Right kidney (tissue), 1 donor: ENCODE measurements at regions not wholly inside any gene's neighbourhood (a gene's known extent, or its start where the extent isn't known, plus 50 kb on each side); places are given as distances from the start of the nearest gene placed in this dataset.

Experiments
- DNase-seq: peaks from one replicate; pipeline ENCODE4 v3.0.0-alpha.2; 2016

DNA sequence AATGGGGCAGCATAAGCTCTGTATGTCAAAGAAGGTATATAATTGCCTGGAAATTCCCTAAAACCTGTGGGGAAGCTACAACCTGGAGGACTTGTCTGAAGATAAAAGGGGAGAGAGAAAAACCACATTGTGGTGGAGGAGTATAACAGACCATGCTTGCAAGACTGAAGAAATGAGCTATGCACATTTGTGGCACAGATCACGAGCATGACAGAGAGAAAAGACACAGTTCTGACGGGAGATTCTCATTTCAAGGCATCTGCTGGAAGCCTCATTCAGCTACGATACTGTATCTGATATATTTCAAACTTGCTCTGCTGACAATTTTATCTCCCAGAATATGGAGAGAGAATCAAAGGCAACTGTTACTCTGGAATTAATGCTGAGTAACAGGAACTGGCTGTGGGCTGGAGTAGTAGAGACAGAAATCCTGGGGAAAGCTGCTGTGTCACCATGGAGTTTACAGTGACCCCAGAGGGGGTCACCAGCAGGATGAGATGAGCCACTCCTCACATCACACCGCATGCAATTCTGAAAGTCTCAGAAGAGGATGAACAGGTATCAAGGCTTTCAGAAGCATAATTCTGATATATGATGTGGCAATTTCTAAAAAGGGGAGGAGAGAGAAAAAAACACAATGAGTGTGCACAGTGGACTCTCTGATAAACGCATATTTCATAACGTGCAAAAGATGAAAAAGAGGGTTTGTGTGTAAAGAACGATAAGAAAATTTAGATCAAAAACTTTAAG lies 528.8 kb downstream of the IRX1 start:
- no peak for DNase-seq

DNA sequence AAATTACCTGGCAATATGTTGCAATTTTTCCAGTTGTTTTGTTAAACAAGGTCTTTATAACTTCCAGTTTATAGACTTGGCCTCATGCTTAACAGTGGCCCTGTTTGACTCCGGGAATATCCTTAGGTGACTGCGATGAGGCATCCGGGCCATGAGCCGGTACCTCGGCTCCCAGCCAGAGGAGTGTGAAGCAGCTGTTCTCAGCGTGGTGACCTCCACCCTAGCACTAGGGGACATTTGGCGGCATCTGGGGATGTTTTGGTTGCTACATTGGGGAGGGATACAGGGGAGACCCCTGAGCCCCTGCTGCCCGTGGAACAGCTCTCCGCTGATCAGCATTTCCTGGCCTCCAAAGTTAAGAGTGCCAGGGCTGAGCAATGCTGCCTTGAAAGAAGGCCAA lies 533.4 kb downstream of the IRX1 start:
- DNase-seq, result no peak

- no peak for DNase-seq
Observed at GRCh38 chr5:4129523-4129922, 533.9 kb downstream of the IRX1 start.

DNA sequence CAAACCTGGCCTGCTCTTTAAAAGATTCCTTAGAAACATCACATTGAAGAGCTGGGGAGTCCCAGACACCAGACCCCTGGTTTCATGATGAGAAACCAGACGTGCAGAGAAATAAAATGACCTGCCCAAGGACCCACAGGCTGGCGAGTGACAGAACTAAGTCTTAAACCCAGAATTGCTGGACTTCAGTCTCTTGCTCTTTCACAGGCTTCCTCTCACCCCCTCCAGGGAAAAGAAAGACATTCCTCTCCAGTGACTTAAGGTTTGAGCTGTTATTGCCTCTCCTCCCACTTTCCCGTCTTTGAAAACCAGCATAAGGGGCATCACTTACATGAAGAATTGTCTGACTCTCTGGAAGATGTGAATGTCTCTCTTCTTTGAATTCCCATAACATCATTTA lies 535.2 kb downstream of the IRX1 start:
- no peak for DNase-seq

GRCh38 chr5:4137781-4138180 lies 542.1 kb downstream of the IRX1 start:
- DNase-seq, result no peak

GRCh38 chr5:4142842-4143241 lies 547.2 kb downstream of the IRX1 start:
- DNase-seq, result no peak

DNA sequence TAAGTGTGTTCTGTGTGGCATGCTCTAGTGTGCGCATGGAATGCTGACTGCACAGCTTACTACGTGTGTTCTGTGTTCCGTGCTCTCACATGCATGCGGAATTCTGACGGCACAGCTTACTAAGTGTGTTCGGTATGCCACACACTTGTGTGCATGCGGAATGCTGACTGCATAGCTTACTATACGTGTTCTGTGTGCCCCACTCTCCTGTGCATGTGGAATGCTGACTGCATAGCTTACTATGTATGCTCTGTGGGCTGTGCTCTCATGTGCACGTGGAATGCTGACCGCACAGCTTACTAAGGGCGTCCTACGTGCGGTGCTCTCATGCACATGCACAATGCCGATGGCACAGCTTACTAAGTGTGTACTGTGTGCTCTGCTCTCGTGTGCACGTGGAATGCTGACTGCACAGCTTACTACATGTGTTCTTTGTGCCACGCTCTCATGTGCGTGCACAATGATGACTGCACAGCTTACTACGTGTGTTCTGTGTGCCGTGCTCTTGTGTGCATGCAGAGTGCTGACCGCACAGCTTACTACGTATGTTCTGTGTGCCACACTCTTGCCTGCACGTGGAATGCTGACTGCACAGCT lies 548.9 kb downstream of the IRX1 start:
- no peak for DNase-seq

- no peak for DNase-seq
Observed at GRCh38 chr5:4145511-4145910, 549.9 kb downstream of the IRX1 start.

DNA sequence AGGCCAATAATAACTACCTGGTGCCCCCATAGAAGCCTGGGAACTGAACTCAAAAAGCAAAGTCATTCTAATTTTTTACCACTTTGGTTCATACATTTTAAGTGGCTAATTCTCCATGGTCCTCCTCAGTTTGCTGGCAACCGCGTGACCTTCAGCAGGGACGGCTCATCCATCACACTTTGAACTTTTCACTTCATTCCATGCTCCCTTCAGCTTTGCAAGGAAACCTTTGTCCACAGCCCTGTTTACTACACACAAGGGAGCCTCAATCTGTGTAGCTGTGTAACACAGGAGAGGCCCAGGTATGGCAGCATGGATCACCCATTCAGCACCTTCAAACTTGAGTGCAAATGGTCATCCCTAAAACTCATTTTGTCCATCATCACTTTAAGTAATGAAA lies 552.4 kb downstream of the IRX1 start:
- no peak for DNase-seq

DNA sequence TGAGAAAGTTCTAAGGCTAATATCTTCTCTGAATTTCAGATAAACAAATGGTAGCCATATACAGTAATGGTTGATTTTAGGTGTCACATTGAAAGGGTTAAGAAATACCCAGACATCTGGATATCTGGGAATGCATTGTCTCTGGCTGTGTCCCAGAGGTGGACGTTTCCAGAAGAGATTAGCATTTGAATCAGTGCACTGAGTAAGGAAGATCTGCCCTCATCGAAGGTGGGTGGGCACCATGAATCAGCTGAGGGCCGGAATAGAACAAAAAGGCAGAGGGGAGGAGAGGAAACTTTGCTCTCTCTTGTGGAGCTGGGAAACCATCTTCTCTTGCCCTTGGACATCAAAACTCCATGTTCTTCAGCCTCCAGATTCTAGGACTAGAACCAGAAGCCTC lies 554.4 kb downstream of the IRX1 start:
- DNase-seq, result no peak

- DNase-seq, result no peak
Observed at GRCh38 chr5:4156153-4156552, 560.5 kb downstream of the IRX1 start.

- DNase-seq, result no peak
Observed at GRCh38 chr5:4156889-4157288, 561.3 kb downstream of the IRX1 start.

DNA sequence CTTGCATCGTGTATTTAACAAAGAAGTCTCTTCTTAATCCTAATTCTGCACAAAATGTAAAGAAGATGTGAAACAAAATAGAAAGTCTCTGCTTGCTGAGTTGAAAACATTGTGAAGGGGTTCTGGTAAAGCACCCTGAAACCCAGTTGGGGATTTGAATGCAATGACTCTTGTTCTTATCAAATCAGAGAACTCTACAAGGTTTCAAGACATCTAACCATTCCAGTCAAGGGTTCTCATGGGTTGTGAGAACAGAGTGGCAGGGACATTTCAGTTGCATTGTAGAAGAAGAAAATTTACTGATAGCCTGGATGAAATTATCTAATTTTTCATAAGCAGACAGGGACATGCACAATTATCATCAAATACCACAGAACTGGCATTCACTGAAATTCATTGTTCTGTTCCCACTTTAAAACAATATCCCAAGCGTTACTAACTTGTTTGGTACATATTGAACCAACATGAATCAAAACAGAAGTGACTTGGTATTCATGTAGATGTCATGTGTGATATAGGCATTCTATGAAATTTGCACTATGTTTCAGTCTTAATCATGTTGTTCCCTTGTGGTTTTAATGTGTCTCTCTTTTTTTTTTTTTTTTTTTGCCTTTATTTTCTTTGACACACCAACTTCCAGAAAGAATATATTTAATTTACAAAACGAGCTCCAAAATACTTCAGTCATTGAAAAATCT lies 563.3 kb downstream of the IRX1 start:
- DNase-seq, result no peak

DNA sequence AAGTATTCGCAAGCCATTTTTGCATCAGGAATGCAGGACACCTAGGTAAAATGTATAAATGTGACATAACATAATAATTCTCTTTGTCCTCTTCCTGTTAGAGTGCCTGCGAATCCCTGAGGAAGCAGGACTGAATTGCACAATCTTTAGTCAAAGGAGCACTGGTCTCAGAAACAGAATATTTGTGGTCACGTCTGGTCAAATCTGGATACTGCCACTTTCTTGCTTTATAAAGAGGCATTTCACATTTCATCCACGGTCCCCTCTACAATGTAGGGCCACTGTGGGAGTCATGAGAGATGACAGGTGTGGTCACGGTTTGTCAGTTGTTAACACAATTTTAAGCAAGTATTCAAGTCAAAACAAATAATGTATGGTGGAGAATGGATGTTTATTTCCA lies 564.0 kb downstream of the IRX1 start:
- no peak for DNase-seq

DNA sequence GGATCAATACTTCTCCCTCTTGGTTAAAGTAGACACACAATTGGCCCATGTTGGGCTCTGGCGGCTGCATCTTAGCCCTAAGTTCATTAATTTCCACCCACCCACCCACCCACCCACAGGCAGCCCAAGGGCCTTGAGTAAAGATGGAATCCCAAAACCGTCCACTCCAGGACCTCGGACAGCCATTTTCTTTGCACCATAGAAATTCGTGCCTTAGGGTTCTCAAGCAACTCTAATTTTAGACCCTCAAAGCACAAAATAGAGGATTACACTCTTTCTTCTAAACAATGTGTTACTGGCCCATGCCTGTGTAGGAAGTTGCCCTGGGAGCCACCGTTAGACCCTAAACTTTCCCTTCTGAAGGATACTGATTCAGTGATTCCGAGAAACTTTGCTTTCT lies 568.5 kb downstream of the IRX1 start:
- DNase-seq, result no peak

DNA sequence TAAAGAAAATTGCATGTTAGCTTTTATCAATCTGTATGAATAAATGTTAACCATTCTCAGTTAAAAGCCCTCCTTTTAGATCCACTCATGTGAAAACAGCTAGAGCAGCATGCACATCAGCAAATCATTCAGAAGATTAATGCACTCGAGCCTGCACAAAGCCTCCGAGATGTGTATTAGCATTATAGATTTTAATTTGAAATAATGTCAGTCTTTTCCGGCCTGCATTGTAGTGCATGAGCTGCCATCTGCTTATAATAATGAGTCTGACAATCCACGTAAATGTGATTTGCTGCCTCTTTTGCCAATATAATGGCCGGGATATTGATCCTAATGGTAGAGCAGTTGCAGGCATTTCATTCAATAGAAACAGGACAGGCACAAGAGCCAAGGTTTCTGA lies 585.1 kb downstream of the IRX1 start:
- no peak for DNase-seq

DNA sequence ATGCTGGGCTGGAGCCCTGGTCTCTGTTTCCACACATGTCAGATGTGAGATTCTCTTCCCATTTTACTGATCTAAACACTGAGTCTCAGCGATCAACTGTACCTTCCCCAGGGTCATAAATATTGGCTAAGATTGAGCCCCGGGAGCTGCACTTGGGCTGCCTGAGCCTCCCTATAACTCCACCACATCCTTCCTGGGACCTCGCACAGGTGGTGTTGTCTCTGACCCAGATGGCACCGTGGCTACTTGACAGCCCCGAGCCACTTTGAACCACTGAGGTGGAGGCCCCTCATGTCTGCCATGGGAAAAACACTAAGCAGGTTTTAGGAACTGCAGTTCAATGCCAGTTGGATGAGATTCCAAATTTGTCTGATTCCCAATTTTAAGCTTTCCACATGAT lies 586.5 kb downstream of the IRX1 start:
- DNase-seq, result no peak

- no peak for DNase-seq
Observed at GRCh38 chr5:4185127-4185526, 589.5 kb downstream of the IRX1 start.

DNA sequence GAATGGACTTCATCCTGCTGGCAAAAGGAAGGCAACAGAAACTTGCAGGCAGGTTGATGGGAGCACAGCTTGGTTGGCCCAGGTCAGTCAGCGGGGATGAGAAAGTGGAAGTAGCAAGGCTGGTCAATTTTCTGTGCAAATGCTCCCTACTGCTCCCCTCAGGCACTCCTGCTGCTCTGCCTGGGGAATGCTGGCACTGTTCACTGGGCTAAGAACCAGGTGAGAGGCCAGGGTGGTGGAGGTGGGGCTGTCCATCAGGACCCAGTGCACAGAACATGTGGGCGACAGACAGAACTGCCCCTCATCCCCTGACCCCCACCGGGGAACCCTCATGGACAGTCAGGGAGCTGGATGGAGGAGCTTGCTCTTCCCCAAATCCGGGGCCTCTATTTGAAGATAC lies 593.1 kb downstream of the IRX1 start:
- DNase-seq, result peak; percentile 21

DNA sequence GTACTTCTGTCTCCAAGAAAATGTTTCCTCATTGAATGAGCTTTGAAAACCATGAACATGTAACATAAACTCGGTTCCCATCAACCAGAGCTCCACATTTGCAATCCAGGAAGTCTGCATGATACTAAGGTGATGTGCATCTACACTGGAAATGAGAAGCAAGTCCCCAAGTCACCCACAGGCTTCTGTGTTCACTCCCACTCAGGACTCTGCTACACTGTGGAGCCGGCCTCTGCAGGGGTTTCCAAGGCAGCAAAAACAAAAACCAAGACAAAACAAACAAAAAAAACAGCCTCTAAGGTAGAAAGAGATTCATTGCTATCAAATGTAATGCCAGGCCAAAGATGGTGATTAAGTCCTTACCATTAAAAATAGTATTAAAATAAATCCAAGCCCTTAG lies 593.7 kb downstream of the IRX1 start:
- DNase-seq, result peak; percentile 15

DNA sequence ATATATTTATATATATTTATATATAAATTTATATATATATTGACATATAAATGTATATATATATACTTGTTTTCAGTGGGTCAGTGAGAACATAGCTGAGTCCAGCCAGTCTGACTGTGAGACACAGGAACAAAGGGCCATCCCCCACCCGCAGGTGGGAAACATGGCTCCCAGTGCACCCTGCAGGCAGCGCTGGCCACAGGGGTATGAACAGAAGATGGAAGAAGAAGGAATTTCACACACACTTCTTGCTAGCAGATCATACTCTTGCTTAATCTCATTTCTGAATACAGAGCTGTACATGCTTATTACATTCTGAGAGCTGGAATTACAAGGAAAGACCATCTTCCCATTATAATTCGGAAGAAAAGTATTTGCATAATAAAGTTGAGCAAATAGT lies 595.4 kb downstream of the IRX1 start:
- peak; percentile 26 for DNase-seq

DNA sequence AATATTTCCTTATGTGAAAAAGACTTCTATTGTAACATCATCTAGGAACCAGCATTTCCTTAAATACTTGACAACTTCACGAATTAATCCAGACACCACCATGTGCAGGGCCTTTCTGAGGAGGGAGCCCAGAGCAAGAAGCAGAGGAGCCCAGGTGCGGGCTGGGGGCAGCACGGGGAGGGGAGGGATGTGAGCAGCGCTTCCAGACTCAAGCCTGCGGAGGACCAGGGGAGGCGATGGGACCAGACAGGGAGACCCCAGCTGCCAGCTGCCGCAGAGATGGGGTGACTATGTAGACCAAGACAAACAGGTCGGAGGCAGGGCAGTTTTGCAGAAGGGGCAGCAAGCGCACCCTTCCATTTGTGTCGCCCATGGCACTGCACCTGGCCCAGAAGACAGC lies 596.1 kb downstream of the IRX1 start:
- no peak for DNase-seq

GRCh38 chr5:4192111-4192510 lies 596.5 kb downstream of the IRX1 start:
- DNase-seq, result no peak

DNA sequence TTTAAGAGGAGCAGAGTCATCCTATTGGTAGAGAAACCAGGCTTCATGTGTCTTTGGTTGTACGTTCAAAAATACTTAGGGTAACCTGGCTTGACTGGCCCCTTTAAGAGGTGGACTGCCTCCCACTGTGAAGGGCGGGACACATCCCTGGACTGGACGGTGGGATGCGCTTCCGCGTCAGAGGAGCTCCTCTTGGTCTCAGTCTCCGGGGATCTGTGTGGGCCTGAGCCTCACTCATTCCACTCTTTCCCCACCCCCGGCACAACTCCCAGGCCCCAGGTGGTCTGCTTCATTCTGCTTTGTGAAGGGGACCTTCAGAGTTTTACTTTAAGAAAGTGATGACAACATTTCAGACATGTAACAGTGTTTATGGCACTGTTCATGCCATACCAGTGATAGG lies 601.1 kb downstream of the IRX1 start:
- no peak for DNase-seq
